ENCODE measurements at regions not wholly inside any gene's neighbourhood (a gene's known extent, or its start where the extent isn't known, plus 50 kb on each side); places are given as distances from the start of the nearest gene placed in this dataset.
"Not testable (repeated sequence)": the region's sequence is repeated elsewhere in the genome, so short reads cannot be mapped to it uniquely, and the experiment has no call there.

GRCh38 chr1:222416001-222416791 lies 131.7 kb downstream of the HHIPL2 start:
- DNase-seq (ENCODE audit: low read depth in 2 of 2), result no peak

- no peak for DNase-seq (ENCODE audit: low read depth in 2 of 2)
These were observed 132.5 kb downstream of the HHIPL2 start for GRCh38 chr1:222415441-222415840.

GRCh38 chr1:222413991-222414549 lies 133.8 kb downstream of the HHIPL2 start:
- DNase-seq (ENCODE audit: low read depth in 2 of 2), result no peak

- no peak for DNase-seq (ENCODE audit: low read depth in 2 of 2)
These were observed 134.5 kb downstream of the HHIPL2 start for GRCh38 chr1:222413436-222413835.

- DNase-seq (ENCODE audit: low read depth in 2 of 2), result no peak
These were observed 143.2 kb downstream of the HHIPL2 start for GRCh38 chr1:222404710-222405109.

- DNase-seq (ENCODE audit: low read depth in 2 of 2), result no peak
These were observed 148.7 kb downstream of the HHIPL2 start for GRCh38 chr1:222399197-222399596.

GRCh38 chr1:222394224-222394623 lies 153.7 kb downstream of the HHIPL2 start:
- no peak for DNase-seq (ENCODE audit: low read depth in 2 of 2)

- no peak for DNase-seq (ENCODE audit: low read depth in 2 of 2)
These were observed 155.3 kb downstream of the HHIPL2 start for GRCh38 chr1:222392556-222392955.

- DNase-seq (ENCODE audit: low read depth in 2 of 2), result no peak
These were observed 157.7 kb downstream of the HHIPL2 start for GRCh38 chr1:222390181-222390580.

GRCh38 chr1:222387007-222387814 lies 160.7 kb downstream of the HHIPL2 start:
- no peak for DNase-seq (ENCODE audit: low read depth in 2 of 2)

- no peak for DNase-seq (ENCODE audit: low read depth in 2 of 2)
These were observed 161.9 kb downstream of the HHIPL2 start for GRCh38 chr1:222385955-222386354.

- no peak for DNase-seq (ENCODE audit: low read depth in 2 of 2)
These were observed 162.6 kb downstream of the HHIPL2 start for GRCh38 chr1:222385262-222385661.

- no peak for DNase-seq (ENCODE audit: low read depth in 2 of 2)
These were observed 163.4 kb downstream of the HHIPL2 start for GRCh38 chr1:222384531-222384930.

- DNase-seq (ENCODE audit: low read depth in 2 of 2), result no peak
These were observed 165.7 kb downstream of the HHIPL2 start for GRCh38 chr1:222382171-222382570.

GRCh38 chr1:222377428-222378088 lies 170.3 kb downstream of the HHIPL2 start:
- no peak for DNase-seq (ENCODE audit: low read depth in 2 of 2)

- not testable (repeated sequence) for DNase-seq (ENCODE audit: low read depth in 2 of 2)
These were observed 171.1 kb downstream of the HHIPL2 start for GRCh38 chr1:222376791-222377190.

GRCh38 chr1:222375701-222376100 lies 172.2 kb downstream of the HHIPL2 start:
- DNase-seq (ENCODE audit: low read depth in 2 of 2), result no peak

- no peak for DNase-seq (ENCODE audit: low read depth in 2 of 2)
These were observed 173.9 kb downstream of the HHIPL2 start for GRCh38 chr1:222373831-222374602.

GRCh38 chr1:222373216-222373615 lies 174.7 kb downstream of the HHIPL2 start:
- DNase-seq (ENCODE audit: low read depth in 2 of 2), result no peak

- DNase-seq (ENCODE audit: low read depth in 2 of 2), result no peak
These were observed 175.7 kb downstream of the HHIPL2 start for GRCh38 chr1:222372221-222372620.

- peak; percentile 95 for DNase-seq (ENCODE audit: low read depth in 2 of 2)
These were observed 176.8 kb downstream of the HHIPL2 start for GRCh38 chr1:222370913-222371675.

Measured in fibroblast of skin of left biceps (primary cell).